ENCODE measurements at regions not wholly inside any gene's neighbourhood (a gene's known extent, or its start where the extent isn't known, plus 50 kb on each side); places are given as distances from the start of the nearest gene placed in this dataset.
A peak's percentile ranks its signal among the peaks of the same experiment; 100 is the strongest.

GRCh38 chr15:81443040-81443820, 69.2 kb upstream of the TMC3 start:
- no peaks in the 10 kb centered on the region for H3K4me1 ChIP-seq (ENCODE audit: control insufficient read depth in 2 of 3, insufficient read depth in 2 of 3, low read depth in 1 of 3, low read length in 3 of 3)
- no peaks in the 10 kb centered on the region for H3K9me3 ChIP-seq (ENCODE audit: control insufficient read depth in 2 of 3, insufficient read depth in 1 of 3, low read length in 3 of 3)

GRCh38 chr15:81442454-81442853, 68.4 kb upstream of the TMC3 start:
- Histone ChIP-seq H3K9me3 (ENCODE audit: control insufficient read depth in 2 of 3, insufficient read depth in 1 of 3, low read length in 3 of 3) (no peaks in the 10 kb centered on the region), H3K27ac (ENCODE audit: low read depth in 2 of 2, low read length in 2 of 2) (no peak overlapping the region), H3K9ac (ENCODE audit: low read length in 3 of 3) (no peak overlapping the region), H3K27me3 (ENCODE audit: control insufficient read depth, insufficient read depth, low read length) (no peaks in the 10 kb centered on the region), H3K36me3 (ENCODE audit: control insufficient read depth in 2 of 3, insufficient read depth in 3 of 3, low read length in 3 of 3) (no peaks in the 10 kb centered on the region), H3K4me1 (ENCODE audit: control insufficient read depth in 2 of 3, insufficient read depth in 2 of 3, low read depth in 1 of 3, low read length in 3 of 3) (no peaks in the 10 kb centered on the region), H3K4me3 (ENCODE audit: low read length in 3 of 3) (no peak overlapping the region)
- intact Hi-C loops (cut with DNase I) = no loop called here
- TF ChIP-seq CTCF (IDR thresholded peaks at IDR 0.05; ENCODE audit: borderline replicate concordance, extremely low read depth, insufficient read depth) = no peak
- DNase-seq (no peak), FAIRE-seq (no peak)

More at GRCh38 chr15:81443040-81443820, 69.2 kb upstream of the TMC3 start:
- Histone ChIP-seq H3K36me3 (ENCODE audit: control insufficient read depth in 2 of 3, insufficient read depth in 3 of 3, low read length in 3 of 3) (no peaks in the 10 kb centered on the region), H3K27me3 (ENCODE audit: control insufficient read depth, insufficient read depth, low read length) (no peaks in the 10 kb centered on the region), H3K4me3 (ENCODE audit: low read length in 3 of 3) (no peak overlapping the region), H3K9ac (ENCODE audit: low read length in 3 of 3) (no peak overlapping the region), H3K27ac (ENCODE audit: low read depth in 2 of 2, low read length in 2 of 2) (no peak overlapping the region)
- no peak for TF ChIP-seq CTCF (IDR thresholded peaks at IDR 0.05; ENCODE audit: borderline replicate concordance, extremely low read depth, insufficient read depth)
- DNase-seq (peak in 1 of 5 donors; percentile 7), FAIRE-seq (no peak)
- intact Hi-C loops (cut with DNase I) = no loop called here

DNA sequence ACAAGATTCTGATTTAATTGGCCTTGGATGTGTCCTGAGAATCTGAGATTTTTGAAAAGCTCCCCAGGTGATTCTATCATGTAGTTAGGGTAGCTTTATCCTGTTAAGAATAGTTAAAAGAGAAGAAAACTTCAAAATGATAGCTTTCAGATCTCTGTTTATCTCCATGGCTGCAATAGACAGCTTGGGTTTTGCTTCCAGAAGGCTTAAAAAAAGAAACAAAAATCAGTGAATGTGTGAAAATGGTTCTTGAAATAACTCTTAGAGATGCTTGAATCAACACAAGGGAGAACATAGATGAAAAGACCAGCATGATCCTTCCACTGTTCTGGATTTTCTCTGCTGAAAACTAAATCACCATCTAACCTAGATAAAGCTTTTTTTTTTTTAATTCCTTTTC, 60.8 kb upstream of the TMC3 start:
- Histone ChIP-seq H3K36me3 (ENCODE audit: control insufficient read depth in 2 of 3, insufficient read depth in 3 of 3, low read length in 3 of 3) (no peaks in the 10 kb centered on the region), H3K4me3 (ENCODE audit: low read length in 3 of 3) (no peak overlapping the region), H3K27ac (ENCODE audit: low read depth in 2 of 2, low read length in 2 of 2) (no peak overlapping the region), H3K27me3 (ENCODE audit: control insufficient read depth, insufficient read depth, low read length) (no peaks in the 10 kb centered on the region), H3K9ac (ENCODE audit: low read length in 3 of 3) (no peak overlapping the region), H3K4me1 (ENCODE audit: control insufficient read depth in 2 of 3, insufficient read depth in 2 of 3, low read depth in 1 of 3, low read length in 3 of 3) (no peaks in the 10 kb centered on the region), H3K9me3 (ENCODE audit: control insufficient read depth in 2 of 3, insufficient read depth in 1 of 3, low read length in 3 of 3) (peaks cover 0 to 2% (median 0%) of the 10 kb centered on the region in 3 donors)
- no peak for TF ChIP-seq CTCF (IDR thresholded peaks at IDR 0.05; ENCODE audit: borderline replicate concordance, extremely low read depth, insufficient read depth)
- no peak for DNase-seq
- intact Hi-C loops (cut with DNase I) = no loop called here
- no peak for FAIRE-seq

Measured in kidney (tissue), 13 donors.